Liver (tissue), 8 donors: ENCODE measurements at regions not wholly inside any gene's neighbourhood (a gene's known extent, or its start where the extent isn't known, plus 50 kb on each side); places are given as distances from the start of the nearest gene placed in this dataset.

Experiments
- DNase-seq: peaks from one replicate; pipeline ENCODE4 v3.0.0-alpha.2; 2017; ENCODE audit warnings: low spot score
- H3K27ac ChIP-seq, 2 donors: one replicate each; pipeline ENCODE4 v1.7.0; 2013; ENCODE audit warnings: inconsistent platforms in 2 of 2, low read length in 2 of 2, control low read depth in 1 of 2, low read depth in 1 of 2, mild to moderate bottlenecking in 1 of 2
- H3K27me3 ChIP-seq, 4 donors: one replicate each; pipeline versions ENCODE4 v1.6.1 to v1.7.0; 2013; ENCODE audit warnings: low read length in 3 of 4, inconsistent platforms in 1 of 4, mild to moderate bottlenecking in 1 of 4, moderate library complexity in 1 of 4; ENCODE audit not compliant: control insufficient read depth in 4 of 4, insufficient read depth in 4 of 4
- H3K36me3 ChIP-seq, 4 donors: one replicate each; pipeline versions ENCODE4 v1.6.1 to v1.7.0; 2013; ENCODE audit warnings: low read length in 3 of 4, mild to moderate bottlenecking in 3 of 4, low read depth in 1 of 4, moderate library complexity in 1 of 4; ENCODE audit not compliant: control insufficient read depth in 4 of 4, insufficient read depth in 3 of 4
- H3K4me1 ChIP-seq, 4 donors: one replicate each; pipeline versions ENCODE4 v1.6.1 to v1.7.0; 2013; ENCODE audit warnings: low read length in 3 of 4, mild to moderate bottlenecking in 3 of 4, moderate library complexity in 1 of 4; ENCODE audit not compliant: control insufficient read depth in 4 of 4, insufficient read depth in 4 of 4
- H3K4me3 ChIP-seq, 3 donors: one replicate each; pipeline versions ENCODE4 v1.6.1 to v1.7.0; 2013; ENCODE audit warnings: low read length in 3 of 3, control low read depth in 1 of 3, low read depth in 1 of 3, mild to moderate bottlenecking in 1 of 3
- H3K9ac ChIP-seq, 2 donors: one replicate each; pipeline ENCODE4 v1.7.0; 2013; ENCODE audit warnings: low read length in 2 of 2, mild to moderate bottlenecking in 2 of 2, moderate library complexity in 2 of 2, control low read depth in 1 of 2, low read depth in 1 of 2
- H3K9me3 ChIP-seq, 4 donors: one replicate each; pipeline versions ENCODE4 v1.6.1 to v1.7.0; 2013; ENCODE audit warnings: low read length in 3 of 4; ENCODE audit not compliant: control insufficient read depth in 4 of 4
- CTCF ChIP-seq: fragments of 150-350 bp; IDR thresholded peaks from 2 replicates; pipeline ENCODE4 v1.5.1; 2017; ENCODE audit warnings: improper control_type of control experiment, low read depth, low read length; ENCODE audit not compliant: missing input control
- EGR1 ChIP-seq, 2 donors: IDR thresholded peaks; 2 replicates each; pipeline ENCODE4 v1.6.1; 2016 to 2018; ENCODE audit warnings: antibody characterized with exemption in 2 of 2, low read depth in 2 of 2
- FOXA1 ChIP-seq: IDR thresholded peaks from 2 replicates; pipeline ENCODE4 v1.6.1; 2016; ENCODE audit warnings: antibody characterized with exemption
- FOXA2 ChIP-seq: IDR thresholded peaks from 2 replicates; pipeline ENCODE4 v1.6.1; 2016; ENCODE audit warnings: antibody characterized with exemption
- GABPA ChIP-seq, 2 donors: IDR thresholded peaks in 1 of 2; conservative IDR thresholded peaks in 1 of 2; 2 replicates each; pipeline ENCODE4 v1.6.1; 2016; ENCODE audit warnings: antibody characterized with exemption in 2 of 2, mild to moderate bottlenecking in 1 of 2, moderate library complexity in 1 of 2
- HNF4A ChIP-seq, 2 donors: conservative IDR thresholded peaks; 2 replicates each; pipeline ENCODE4 v1.6.1; 2016; ENCODE audit warnings: antibody characterized with exemption in 2 of 2, mild to moderate bottlenecking in 2 of 2
- HNF4G ChIP-seq: IDR thresholded peaks from 2 replicates; pipeline ENCODE4 v1.6.1; 2016; ENCODE audit warnings: antibody characterized with exemption
- JUND ChIP-seq, 2 donors: IDR thresholded peaks; 2 replicates each; pipeline ENCODE4 v1.6.1; 2016; ENCODE audit warnings: antibody characterized with exemption in 2 of 2
- MAX ChIP-seq: IDR thresholded peaks from 2 replicates; pipeline ENCODE4 v1.6.1; 2016; ENCODE audit warnings: antibody characterized with exemption
- NR2F2 ChIP-seq: IDR thresholded peaks from 2 replicates; pipeline ENCODE4 v1.6.1; 2016; ENCODE audit warnings: antibody characterized with exemption
- RAD21 ChIP-seq, 2 donors: IDR thresholded peaks; 2 replicates each; pipeline ENCODE4 v1.6.1; 2016; ENCODE audit warnings: antibody characterized with exemption in 2 of 2, mild to moderate bottlenecking in 2 of 2
- REST ChIP-seq: IDR thresholded peaks from 2 replicates; pipeline ENCODE4 v1.6.1; 2016; ENCODE audit warnings: antibody characterized with exemption, mild to moderate bottlenecking
- RXRA ChIP-seq, 2 donors: IDR thresholded peaks; 2 replicates each; pipeline ENCODE4 v1.6.1; 2017 to 2018; ENCODE audit warnings: antibody characterized with exemption in 2 of 2, mild to moderate bottlenecking in 1 of 2
- SP1 ChIP-seq: IDR thresholded peaks from 2 replicates; pipeline ENCODE4 v1.6.1; 2018; ENCODE audit warnings: antibody characterized with exemption, mild to moderate bottlenecking
- TAF1 ChIP-seq: conservative IDR thresholded peaks from 2 replicates; pipeline ENCODE4 v1.6.1; 2016; ENCODE audit warnings: antibody characterized with exemption, mild to moderate bottlenecking
- YY1 ChIP-seq: IDR thresholded peaks from 2 replicates; pipeline ENCODE4 v1.6.1; 2016; ENCODE audit warnings: antibody characterized with exemption, mild to moderate bottlenecking
- WGBS: extraction: QIAGEN DNeasy Blood & Tissue Kit; methylation state at CpG from one replicate; pipeline ENCODE4 v1.1.7; 2013; 5-methylcytosine and 5-hydroxymethylcytosine counted together
- TF ChIP-seq, protein P1 (sequence below): IDR thresholded peaks from 2 replicates; pipeline ENCODE4 v1.6.1; 2016; ENCODE audit warnings: antibody characterized with exemption
- TF ChIP-seq, protein P2 (sequence below): IDR thresholded peaks from 2 replicates; pipeline ENCODE4 v1.6.1; 2016; ENCODE audit warnings: antibody characterized with exemption
- donor health status: healthy.
- donor health status: healthy.
- donor health status: healthy.
- donor health status: healthy.
- donor health status: healthy.

- H3K4me1 ChIP-seq, result no peaks in the 10 kb centered on the region
- 74% methylated on average over 5 of the region's 5 CpGs for WGBS
- no peak overlapping the region for H3K4me3 ChIP-seq
- H3K27me3 ChIP-seq, result no peaks in the 10 kb centered on the region
- H3K27ac ChIP-seq, result no peak overlapping the region
- TF ChIP-seq FOXA2 (no peak), NR2F2 (no peak), SP1 (no peak), RAD21 (IDR thresholded peaks at IDR 0.05) (no peak), TAF1 (no peak), RXRA (IDR thresholded peaks at IDR 0.05) (no peak), FOXA1 (no peak), MAX (no peak), JUND (IDR thresholded peaks at IDR 0.05) (no peak), HNF4A (conservative IDR thresholded peaks at IDR 0.05) (no peak), EGR1 (IDR thresholded peaks at IDR 0.05; ENCODE audit: low read depth in 2 of 2) (no peak), YY1 (no peak), HNF4G (no peak), REST (no peak), CTCF (no peak), GABPA (IDR thresholded peaks at IDR 0.05 in 1 of 2, conservative IDR thresholded peaks at IDR 0.05 in 1 of 2) (no peak)
- TF ChIP-seq, protein P1, sequence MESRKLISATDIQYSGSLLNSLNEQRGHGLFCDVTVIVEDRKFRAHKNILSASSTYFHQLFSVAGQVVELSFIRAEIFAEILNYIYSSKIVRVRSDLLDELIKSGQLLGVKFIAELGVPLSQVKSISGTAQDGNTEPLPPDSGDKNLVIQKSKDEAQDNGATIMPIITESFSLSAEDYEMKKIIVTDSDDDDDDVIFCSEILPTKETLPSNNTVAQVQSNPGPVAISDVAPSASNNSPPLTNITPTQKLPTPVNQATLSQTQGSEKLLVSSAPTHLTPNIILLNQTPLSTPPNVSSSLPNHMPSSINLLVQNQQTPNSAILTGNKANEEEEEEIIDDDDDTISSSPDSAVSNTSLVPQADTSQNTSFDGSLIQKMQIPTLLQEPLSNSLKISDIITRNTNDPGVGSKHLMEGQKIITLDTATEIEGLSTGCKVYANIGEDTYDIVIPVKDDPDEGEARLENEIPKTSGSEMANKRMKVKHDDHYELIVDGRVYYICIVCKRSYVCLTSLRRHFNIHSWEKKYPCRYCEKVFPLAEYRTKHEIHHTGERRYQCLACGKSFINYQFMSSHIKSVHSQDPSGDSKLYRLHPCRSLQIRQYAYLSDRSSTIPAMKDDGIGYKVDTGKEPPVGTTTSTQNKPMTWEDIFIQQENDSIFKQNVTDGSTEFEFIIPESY, result no peak
- TF ChIP-seq, protein P2, sequence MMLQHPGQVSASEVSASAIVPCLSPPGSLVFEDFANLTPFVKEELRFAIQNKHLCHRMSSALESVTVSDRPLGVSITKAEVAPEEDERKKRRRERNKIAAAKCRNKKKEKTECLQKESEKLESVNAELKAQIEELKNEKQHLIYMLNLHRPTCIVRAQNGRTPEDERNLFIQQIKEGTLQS, result no peak
- H3K9me3 ChIP-seq, result no peaks in the 10 kb centered on the region
- H3K36me3 ChIP-seq, result no peaks in the 10 kb centered on the region
- no peak overlapping the region for H3K9ac ChIP-seq
- DNase-seq, result no peak
These were observed 259.0 kb upstream of the ERBB4 start for GRCh38 chr2:212797484-212798205.
